Left ventricle myocardium superior (tissue), 1 donor: ENCODE measurements at regions not wholly inside any gene's neighbourhood (a gene's known extent, or its start where the extent isn't known, plus 50 kb on each side); places are given as distances from the start of the nearest gene placed in this dataset.
"Not testable (repeated sequence)": the region's sequence is repeated elsewhere in the genome, so short reads cannot be mapped to it uniquely, and the experiment has no call there.

Experiments used
- ATAC-seq: fragments of 200-7000 bp; cut with Tn5 transposase; one replicate; pipeline ENCODE4 v1.9.1; 2020; ENCODE audit warnings: mild to moderate bottlenecking, moderate library complexity
- DNase-seq: peaks from one replicate; pipeline ENCODE4 v3.0.0-alpha.2; 2020
- intact Hi-C: fragments of 100-400 bp; cut with micrococcal nuclease; formaldehyde crosslinking; loops from one replicate; pipeline ENCODE4 v1.11.0; 2022
- donor health status: DM: no; HTN: yes; CAD: no; lungs with severe emphysema.

DNA sequence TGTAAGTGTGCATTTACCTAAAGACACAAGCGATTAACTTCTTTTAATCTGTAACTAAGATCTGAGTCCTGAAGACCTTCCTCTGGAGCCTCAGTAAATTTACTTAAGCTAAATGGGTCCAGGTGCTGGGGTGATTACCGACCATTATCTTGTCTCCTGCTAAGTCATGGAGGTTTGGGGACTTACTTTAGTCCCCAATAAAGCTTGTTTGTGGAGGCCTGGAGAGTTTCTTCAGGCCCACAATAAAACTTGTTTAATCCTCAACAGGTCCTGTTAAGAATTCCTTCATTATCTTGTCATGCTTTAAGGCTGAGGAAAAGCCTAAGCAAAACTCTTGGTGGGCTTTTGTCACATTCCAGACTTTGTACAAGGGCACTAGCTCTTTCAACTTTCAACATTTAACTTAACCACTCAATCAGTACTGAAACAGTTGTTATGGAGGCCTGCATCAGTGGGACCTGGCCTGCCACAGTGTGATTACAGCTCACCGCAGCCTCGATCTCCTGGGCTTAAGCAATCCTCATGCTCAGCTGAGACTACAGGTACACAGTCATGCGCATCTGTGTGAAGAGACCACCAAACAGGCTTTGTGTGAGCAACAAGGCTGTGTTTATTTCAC, 84.0 kb downstream of the FMO4 start:
- intact Hi-C loops = no loop called here
- DNase-seq (no peak), ATAC-seq (no peak)

DNA sequence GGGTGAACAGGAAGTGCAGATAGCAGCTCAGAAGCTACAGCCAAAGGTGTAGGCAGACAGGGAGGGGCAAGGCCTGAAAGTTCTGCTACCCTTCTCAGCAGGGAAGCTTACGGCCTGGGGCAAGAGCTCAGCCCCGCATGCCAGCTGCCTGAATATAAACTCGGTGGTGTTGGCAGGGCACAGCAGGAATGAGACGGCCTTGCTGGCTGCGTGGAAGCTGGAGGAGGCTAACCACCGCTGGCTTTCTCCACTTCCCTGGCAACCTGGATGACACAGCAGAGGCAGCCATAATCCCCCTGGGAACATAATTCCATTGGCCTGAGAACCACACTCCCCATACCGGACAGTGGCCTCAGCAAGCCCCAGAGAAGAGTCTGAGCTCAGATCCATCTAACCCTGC, 81.9 kb upstream of the PRRC2C start:
- no peak for DNase-seq
- intact Hi-C loops = no loop called here
- no peak for ATAC-seq

DNA sequence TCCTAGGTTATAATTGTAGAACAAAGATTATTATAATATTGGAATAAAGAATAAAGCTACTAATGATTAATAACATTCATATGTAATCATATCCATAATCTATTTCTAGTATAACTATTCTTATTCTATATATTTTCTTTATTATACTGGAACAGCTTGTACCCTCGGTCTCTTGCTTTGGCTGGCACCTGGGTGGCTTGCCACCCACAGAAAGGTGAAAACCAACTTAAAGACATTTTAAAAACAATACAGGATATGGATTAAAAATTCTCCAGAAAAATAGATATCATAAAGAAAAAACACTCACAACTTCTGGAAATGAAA, 80.0 kb upstream of the PRRC2C start:
- no peak for DNase-seq
- intact Hi-C loops = no loop called here
- no peak for ATAC-seq

DNA sequence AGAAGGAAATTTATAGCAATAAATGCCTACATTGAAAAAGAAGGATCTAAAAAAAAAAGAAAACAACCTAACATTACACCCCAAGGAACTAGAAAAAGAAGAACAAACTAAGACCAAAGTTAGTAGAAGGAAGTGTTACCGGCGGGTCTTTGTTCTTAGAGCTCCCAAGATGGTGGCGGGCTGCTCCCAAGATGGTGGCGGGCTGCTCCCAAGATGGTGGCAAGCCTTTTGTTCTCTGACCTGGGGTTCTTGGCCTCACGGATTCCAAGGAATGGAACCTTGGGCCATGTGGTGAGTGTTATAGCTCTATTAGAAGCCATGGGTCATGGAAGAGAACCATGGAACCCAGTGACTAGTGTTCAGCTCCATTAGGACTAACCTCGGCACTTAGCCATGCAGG, 71.8 kb upstream of the PRRC2C start:
- ATAC-seq, intact Hi-C loops, DNase-seq: not testable (repeated sequence)

DNA sequence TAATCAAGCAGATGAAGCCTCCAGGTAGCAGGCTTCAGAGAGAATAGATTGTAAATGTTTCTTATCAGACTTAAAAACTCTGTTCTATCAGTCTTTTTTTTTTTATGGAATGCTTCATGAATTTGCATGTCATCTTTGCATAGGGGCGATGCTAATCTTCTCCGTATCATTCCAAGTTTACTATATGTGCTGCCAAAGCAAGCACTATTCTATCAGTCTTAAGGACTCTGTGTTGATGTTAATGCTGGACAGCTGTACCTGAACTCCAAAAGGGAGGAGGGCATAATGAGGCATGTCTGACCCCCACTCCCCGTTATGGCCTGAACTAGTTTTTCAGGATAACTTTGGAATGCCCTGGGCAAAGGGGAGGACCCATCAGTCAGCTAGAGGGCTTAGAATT, 66.8 kb upstream of the PRRC2C start:
- intact Hi-C loops = no loop called here
- DNase-seq = no peak
- no peak for ATAC-seq

DNA sequence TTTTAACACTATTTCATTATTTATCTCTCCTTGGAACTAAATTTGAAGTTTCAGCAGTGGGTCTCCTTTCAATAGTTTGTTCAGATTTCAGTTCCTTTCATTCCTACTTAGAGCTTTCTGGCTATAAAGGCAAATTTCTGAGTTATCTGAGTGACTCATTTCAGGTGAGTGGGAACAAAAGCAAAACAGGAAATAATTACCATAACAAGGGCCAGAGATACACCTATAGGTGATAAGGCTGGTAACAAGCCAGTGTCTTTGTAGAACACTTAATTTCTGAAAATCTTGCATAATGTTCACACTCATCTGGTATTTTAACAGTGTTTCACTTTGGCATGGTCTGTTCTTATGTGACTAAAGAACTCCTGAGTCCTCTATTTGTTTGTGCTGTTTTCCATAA, 64.5 kb upstream of the PRRC2C start:
- no peak for ATAC-seq
- intact Hi-C loops = no loop called here
- DNase-seq = no peak

DNA sequence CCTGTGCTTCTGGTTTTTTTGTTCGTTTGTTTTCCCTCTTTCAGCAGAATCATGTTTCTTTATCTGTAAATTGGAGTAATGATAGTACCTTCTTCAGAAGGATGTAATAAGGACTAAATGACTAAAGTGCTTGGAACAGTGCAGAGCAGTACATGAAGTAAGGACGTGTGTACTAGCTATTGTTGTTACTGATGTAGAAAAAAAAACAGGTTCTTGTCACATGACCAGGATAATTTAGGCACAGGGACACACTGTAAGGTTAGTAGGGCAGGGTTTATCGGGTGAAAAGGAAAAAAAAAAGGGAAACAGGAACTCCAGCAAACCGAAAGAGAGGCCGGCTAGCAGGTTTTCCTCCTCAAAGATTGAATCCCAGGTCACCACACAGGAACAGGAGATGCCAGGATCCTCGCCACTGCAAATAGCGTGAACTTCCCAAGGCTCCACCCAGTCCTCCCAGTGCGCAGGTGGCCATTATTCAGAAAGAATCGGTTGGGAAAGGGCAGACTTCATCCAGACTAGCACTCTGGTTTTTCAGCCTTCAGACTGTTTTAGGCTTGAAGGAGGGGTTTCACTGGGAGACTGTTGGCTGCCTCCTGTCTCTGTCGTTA, 63.8 kb upstream of the PRRC2C start:
- no peak for DNase-seq
- intact Hi-C loops = no loop called here
- peak; percentile 39 for ATAC-seq

DNA sequence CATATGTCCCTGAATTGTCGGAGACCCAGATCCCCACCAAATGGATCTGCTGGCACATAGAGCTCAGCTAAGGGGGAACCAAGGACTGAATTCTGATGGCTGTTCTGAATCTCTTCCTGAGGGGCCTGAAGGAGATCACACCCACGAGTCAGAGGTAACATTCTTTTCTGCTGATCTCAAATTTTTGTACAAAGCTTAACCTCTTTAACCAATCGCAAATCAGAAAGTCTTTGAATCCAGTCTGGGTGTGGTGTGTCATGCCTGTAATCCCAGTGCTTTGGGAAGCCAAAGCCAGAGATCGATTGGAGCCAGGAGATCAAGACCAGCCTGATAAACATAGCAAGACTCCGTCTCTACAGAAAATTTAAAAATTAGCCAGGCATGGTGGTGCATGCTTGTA, 62.8 kb upstream of the PRRC2C start:
- no peak for DNase-seq
- intact Hi-C loops = no loop called here
- ATAC-seq = no peak

DNA sequence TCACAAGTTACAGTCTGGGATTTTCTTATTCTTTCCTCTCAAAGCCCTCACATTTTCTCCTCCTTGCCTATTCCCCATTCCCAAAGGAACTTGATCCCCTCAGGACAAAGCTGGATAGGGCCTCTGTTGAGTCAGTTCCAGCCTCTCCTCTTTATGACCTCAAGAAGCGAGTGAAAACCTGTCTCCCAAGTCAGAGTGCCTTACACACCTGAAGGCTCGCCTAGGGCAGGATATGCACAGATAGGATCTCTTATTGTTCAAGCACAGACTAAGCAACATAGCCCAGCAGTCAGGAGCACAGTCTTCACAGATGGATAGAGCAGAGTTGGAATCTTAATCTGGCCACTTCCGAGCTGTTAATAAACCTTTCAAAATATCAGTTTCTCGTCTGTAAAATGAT, 60.8 kb upstream of the PRRC2C start:
- ATAC-seq = no peak
- intact Hi-C loops = no loop called here
- no peak for DNase-seq

DNA sequence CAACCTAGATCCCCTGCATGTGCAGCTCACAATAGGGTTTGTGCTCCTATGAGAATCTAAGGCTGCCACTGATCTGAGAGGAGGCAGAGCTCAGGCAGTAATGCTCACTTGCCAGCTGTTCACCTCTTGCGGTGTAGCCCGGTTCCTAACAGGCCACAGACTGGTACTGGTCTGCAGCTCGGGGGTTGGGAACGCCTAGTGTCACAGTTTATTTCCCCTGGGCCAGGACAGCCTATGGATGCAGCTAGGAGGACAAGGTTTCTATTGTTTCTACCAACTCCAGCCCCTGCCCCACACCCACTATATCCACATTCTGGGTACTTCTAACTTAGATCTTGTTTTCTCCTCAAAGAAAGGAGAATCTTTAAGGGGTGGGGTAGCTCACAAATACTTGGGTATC, 58.7 kb upstream of the PRRC2C start:
- DNase-seq = no peak
- intact Hi-C loops = no loop called here
- ATAC-seq = no peak

DNA sequence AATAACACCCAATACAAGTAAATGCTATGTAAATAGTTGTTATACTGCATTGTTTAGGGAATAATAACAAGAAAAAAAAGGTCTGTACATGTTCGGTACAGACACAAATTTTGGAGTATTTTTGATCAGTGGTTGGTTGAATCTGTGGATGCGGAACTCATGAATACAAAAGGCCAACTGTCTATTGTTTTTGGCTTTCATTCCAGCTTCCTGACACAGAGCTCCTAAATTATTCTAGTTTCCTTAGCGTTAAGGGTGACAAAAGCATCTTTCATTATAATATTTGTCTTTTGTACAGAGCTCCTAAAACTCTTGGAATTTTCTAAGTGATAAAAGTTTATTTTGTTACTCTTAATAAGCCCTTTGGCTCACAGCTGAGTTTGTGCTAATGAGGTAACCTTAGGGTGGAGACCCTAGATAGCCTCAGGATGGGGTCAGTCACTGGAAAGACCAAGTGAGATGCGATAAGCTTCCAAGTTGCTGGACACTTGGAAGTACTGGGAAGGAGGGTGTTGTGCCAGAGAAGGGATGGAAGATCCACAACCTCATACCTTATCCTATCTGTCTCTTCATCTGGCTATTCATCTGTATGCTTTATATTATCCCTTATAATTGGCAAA, 57.4 kb upstream of the PRRC2C start:
- DNase-seq (no peak), ATAC-seq (no peak)
- intact Hi-C loops = no loop called here

DNA sequence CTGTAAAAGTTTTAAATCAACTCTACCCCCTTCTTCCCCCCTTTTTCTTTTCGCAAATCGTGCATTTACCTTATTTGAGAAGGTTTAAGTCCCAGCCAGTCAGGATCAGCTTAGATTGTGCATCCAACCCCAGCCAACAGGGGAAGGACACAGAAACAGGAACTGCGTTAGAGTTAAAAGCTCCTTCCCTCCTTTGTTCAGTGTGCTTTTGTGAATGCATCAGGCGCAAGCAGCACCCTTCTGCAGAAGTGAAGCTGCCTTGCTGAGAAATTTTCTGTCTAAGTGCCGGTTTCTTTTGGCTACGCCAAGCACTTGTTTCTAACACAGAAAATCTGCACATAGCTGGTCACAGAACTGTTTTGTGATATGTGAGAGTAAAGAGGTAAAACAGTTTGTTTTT, 56.2 kb upstream of the PRRC2C start:
- intact Hi-C loops = no loop called here

DNA sequence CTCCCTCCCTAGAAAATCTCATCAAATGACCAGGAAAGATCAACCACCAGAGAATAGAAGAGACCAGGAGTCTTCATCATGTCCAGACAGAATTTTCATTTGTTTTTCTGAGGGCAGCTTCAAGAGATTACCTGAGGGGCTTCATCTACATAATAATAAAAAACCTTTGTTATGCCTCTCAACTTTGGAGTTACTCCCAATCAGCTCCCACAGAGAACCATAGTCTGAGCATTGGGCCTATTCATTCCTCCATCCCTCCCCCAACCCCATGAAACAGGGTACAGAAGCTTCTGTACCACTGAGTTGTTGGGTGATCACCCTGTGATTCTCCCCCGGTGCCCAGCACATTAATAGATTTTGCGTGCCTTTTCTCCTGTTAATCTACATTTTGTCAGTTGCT, 53.3 kb upstream of the PRRC2C start:
- DNase-seq = no peak
- intact Hi-C loops = no loop called here
- no peak for ATAC-seq

More for the DNA sequence above, 56.2 kb upstream of the PRRC2C start:
- ATAC-seq = no peak
- no peak for DNase-seq

DNA sequence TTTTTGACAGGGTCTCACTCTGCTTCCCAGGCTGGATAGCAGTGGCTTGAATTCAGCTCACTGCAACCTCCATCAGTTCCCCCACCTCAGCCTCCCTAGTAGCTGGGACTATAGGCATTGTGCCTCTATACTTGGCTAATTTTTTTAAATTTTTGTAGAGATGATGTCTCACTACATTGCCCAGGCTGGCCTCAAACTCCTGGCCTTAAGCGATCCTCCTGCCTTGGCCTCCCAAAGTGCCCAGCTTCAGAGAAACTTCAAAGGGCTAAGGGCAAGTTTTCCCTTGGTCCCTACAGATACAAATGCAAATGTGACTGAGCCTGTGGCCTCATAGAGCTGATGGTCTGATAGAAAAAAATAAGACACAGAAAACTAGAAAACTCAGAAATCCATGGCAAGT, 52.9 kb upstream of the PRRC2C start:
- intact Hi-C loops = no loop called here
- no peak for ATAC-seq
- DNase-seq = no peak

DNA sequence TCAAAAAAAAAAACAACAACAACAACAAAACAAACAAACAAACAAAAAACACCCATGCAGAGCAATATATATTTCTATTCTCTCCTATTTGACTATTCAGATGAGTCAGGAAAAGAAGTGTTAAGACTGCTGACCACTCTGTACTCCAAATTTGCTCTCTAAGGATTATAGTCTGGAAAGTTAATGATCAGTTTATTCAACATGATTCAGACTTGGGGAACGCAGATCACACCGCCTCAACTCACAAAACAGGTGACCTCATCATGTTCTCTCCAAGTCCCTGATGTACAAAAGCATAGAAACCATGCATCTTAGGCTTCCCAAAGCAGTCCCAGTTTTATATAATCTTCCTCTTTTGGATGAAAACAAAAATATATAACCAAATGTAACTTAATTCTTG, 51.9 kb upstream of the PRRC2C start:
- no peak for ATAC-seq
- intact Hi-C loops = no loop called here
- DNase-seq = no peak

DNA sequence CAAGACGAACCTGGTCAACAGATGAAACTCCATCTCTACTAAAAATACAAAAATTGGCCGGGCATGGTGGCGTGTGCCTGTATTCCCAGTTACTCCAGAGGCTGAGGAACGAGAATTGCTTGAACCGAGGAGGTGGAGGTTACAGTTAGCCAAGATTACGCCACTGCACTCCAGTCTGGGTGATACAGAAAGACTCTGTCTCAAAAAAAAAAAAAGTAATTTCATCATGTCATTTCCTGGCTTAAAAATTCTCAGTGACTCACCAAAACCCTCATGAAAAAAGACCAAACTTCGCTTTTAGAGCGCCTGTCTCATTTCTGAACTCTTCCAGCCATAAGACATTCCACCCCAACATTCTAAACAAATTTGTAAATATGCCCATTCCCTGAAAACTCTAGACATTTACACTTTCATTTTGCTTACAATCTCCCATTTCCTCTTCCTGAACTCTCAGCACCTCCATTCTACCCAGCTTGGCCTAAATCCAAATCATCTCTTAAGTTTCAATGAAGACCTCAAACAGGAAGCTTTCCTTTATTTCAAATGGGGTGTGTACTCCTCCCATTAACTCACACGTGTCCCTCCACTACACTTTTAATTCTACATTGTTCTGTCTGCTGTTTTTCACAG, 50.5 kb upstream of the PRRC2C start:
- no peak for DNase-seq
- intact Hi-C loops = no loop called here
- ATAC-seq = peak; percentile 79
